Lower leg skin (tissue), 3 donors: ENCODE measurements at regions not wholly inside any gene's neighbourhood (a gene's known extent, or its start where the extent isn't known, plus 50 kb on each side); places are given as distances from the start of the nearest gene placed in this dataset.

Experiments used
- POLR2A ChIP-seq, 2 donors: fragments of 450-650 bp; IDR thresholded peaks; one replicate each; pipeline ENCODE4 v1.6.1; 2016 to 2017; ENCODE audit warnings: antibody characterized with exemption in 2 of 2, mild to moderate bottlenecking in 1 of 2, moderate library complexity in 1 of 2
- TF ChIP-seq, protein P1 (sequence below), 3 donors: fragments of 450-650 bp; IDR thresholded peaks; one replicate each; pipeline ENCODE4 v1.5.1; 2016; ENCODE audit warnings: antibody characterized with exemption in 3 of 3, mild to moderate bottlenecking in 3 of 3, moderate library complexity in 2 of 3

DNA sequence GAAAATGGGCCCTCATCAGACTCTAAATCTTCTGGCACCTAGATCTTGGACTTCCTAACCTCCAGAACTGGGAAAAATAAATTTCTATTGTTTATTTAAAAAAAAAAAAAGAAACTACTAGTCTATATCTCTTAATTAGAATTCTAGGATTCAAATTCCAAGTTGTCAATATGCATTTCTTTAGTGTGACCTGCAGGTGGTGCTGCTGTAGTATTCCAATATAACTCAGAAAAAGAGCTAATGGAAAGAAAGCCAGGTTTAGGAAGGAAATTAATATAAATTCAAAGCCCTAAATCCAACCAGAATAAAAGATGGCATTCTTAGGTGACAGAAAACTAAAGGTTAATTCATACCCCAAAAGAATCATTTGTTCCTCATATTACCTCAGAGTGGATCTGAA lies 80.0 kb upstream of the NALF2 start:
- TF ChIP-seq, protein P1, sequence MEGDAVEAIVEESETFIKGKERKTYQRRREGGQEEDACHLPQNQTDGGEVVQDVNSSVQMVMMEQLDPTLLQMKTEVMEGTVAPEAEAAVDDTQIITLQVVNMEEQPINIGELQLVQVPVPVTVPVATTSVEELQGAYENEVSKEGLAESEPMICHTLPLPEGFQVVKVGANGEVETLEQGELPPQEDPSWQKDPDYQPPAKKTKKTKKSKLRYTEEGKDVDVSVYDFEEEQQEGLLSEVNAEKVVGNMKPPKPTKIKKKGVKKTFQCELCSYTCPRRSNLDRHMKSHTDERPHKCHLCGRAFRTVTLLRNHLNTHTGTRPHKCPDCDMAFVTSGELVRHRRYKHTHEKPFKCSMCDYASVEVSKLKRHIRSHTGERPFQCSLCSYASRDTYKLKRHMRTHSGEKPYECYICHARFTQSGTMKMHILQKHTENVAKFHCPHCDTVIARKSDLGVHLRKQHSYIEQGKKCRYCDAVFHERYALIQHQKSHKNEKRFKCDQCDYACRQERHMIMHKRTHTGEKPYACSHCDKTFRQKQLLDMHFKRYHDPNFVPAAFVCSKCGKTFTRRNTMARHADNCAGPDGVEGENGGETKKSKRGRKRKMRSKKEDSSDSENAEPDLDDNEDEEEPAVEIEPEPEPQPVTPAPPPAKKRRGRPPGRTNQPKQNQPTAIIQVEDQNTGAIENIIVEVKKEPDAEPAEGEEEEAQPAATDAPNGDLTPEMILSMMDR (IDR thresholded peaks at IDR 0.05) = no peak
- no peak for TF ChIP-seq POLR2A (IDR thresholded peaks at IDR 0.05)
